HCT116 (cell line): ENCODE measurements at regions not wholly inside any gene's neighbourhood (a gene's known extent, or its start where the extent isn't known, plus 50 kb on each side); places are given as distances from the start of the nearest gene placed in this dataset.

ENCODE experiments used
- ATAC-seq: fragments of 200-7000 bp; cut with Tn5 transposase; 2 replicates; pipeline ENCODE4 v1.9.1; 2020; ENCODE audit warnings: mild to moderate bottlenecking, moderate library complexity
- BruUV-seq: library from RNA; stranded (reverse); fragments of 400-500 nt; replicated peaks from 2 replicates; lab custom pipeline; 2021; lab: Mats Ljungman, UMichigan
- CTCF ChIA-PET: fragments of 300-600 bp; sonication (Branson Sonifier 250); formaldehyde crosslinking; loops from one replicate; lab custom pipeline; 2021; ENCODE audit warnings: antibody characterized with exemption; lab: Charles Lee
- POLR2A ChIA-PET: fragments of 300-600, 350-600 bp; sonication (Branson Sonifier 250); formaldehyde crosslinking; loops from one replicate; lab custom pipeline; 2021; ENCODE audit warnings: antibody characterized with exemption; lab: Charles Lee
- RAD21 ChIA-PET, 2 experiments: fragments of 300-600 bp; sonication (Branson Sonifier 250); formaldehyde crosslinking; loops; one replicate each; lab custom pipeline; 2023; ENCODE audit warnings: low total read pairs in 2 of 2; ENCODE audit not compliant: uncharacterized antibody in 2 of 2, unreplicated experiment in 2 of 2, low non-redundant PET in 1 of 2; lab: Charles Lee
- DNase-seq: peaks from one replicate; pipeline ENCODE4 v3.0.0-alpha.2; 2010; ENCODE audit warnings: low read depth, low spot score
- H2AFZ ChIP-seq: fragments of 200-600 bp; shearing (Covaris generic), sonication (generic); 2 replicates; pipeline ENCODE4 v1.6.1; 2017; ENCODE audit warnings: low read depth, mixed run types, mixed read lengths, antibody characterized with exemption, low read length; ENCODE audit not compliant: poor library complexity, severe bottlenecking
- H3K27ac ChIP-seq: 2 replicates; pipeline ENCODE4 v1.5.1; 2012; ENCODE audit warnings: low read depth, low read length
- H3K27me3 ChIP-seq: fragments of 200-600 bp; sonication (generic); 2 replicates; pipeline ENCODE4 v1.6.1; 2016; ENCODE audit warnings: mixed run types, low read length, mixed read lengths; ENCODE audit not compliant: insufficient read depth
- H3K36me3 ChIP-seq, 2 experiments: fragments of 200-500 bp in 1 of 2; fragments of 200-600 bp in 1 of 2; sonication (Bioruptor generic) in 1 of 2; sonication (generic) in 1 of 2; 2 replicates each; pipeline versions ENCODE4 v1.5.1 to v1.6.1; 2014 to 2016; ENCODE audit warnings: low read length in 2 of 2, inconsistent platforms in 1 of 2, mixed read lengths in 1 of 2, mixed run types in 1 of 2; ENCODE audit not compliant: insufficient read depth in 2 of 2, control insufficient read depth in 1 of 2
- H3K4me1 ChIP-seq, 2 experiments: fragments of 200-600 bp in 1 of 2; sonication (generic) in 1 of 2; 2 replicates each; pipeline versions ENCODE4 v1.5.1 to v1.6.1; 2012 to 2017; ENCODE audit warnings: low read length in 2 of 2, inconsistent platforms in 1 of 2, mild to moderate bottlenecking in 1 of 2, mixed read lengths in 1 of 2, mixed run types in 1 of 2, moderate library complexity in 1 of 2; ENCODE audit not compliant: insufficient read depth in 2 of 2, control insufficient read depth in 1 of 2
- H3K4me2 ChIP-seq: fragments of 200-600 bp; sonication (generic); 2 replicates; pipeline ENCODE4 v1.6.1; 2017; ENCODE audit warnings: mixed run types, low read length, mixed read lengths
- H3K4me3 ChIP-seq, 2 experiments: fragments of 200-600 bp in 1 of 2; sonication (generic) in 1 of 2; replicated peaks in 1 of 2; 2 replicates each; pipeline ENCODE4 v1.5.1; 2011 to 2016; ENCODE audit warnings: low read length in 2 of 2, control low read depth in 1 of 2, low read depth in 1 of 2, mild to moderate bottlenecking in 1 of 2, mixed read lengths in 1 of 2, mixed run types in 1 of 2
- H3K79me2 ChIP-seq: fragments of 200-600 bp; sonication (generic); 2 replicates; pipeline ENCODE4 v1.6.1; 2017; ENCODE audit warnings: mild to moderate bottlenecking, mixed run types, low read length, moderate library complexity, mixed read lengths; ENCODE audit not compliant: insufficient read depth
- H3K9ac ChIP-seq: fragments of 200-600 bp; sonication (generic); 2 replicates; pipeline ENCODE4 v1.6.1; 2016; ENCODE audit warnings: low read length, mixed read lengths
- H3K9me2 ChIP-seq: fragments of 200-600 bp; sonication (generic), shearing (Covaris generic); 2 replicates; pipeline ENCODE4 v1.6.1; 2017; ENCODE audit warnings: mixed run types, mild to moderate bottlenecking, moderate library complexity; ENCODE audit not compliant: insufficient read depth
- H3K9me3 ChIP-seq, 2 experiments: fragments of 200-500 bp in 1 of 2; fragments of 200-600 bp in 1 of 2; sonication (Bioruptor generic) in 1 of 2; sonication (generic) in 1 of 2; 2 replicates each; pipeline ENCODE4 v1.6.1; 2014 to 2017; ENCODE audit warnings: low read length in 2 of 2, mixed read lengths in 2 of 2, inconsistent platforms in 1 of 2, low read depth in 1 of 2, mild to moderate bottlenecking in 1 of 2, mixed run types in 1 of 2, moderate library complexity in 1 of 2; ENCODE audit not compliant: control insufficient read depth in 1 of 2, insufficient read depth in 1 of 2
- H4K20me1 ChIP-seq: fragments of 200-600 bp; sonication (generic), shearing (Covaris generic); 2 replicates; pipeline ENCODE4 v1.6.1; 2017; ENCODE audit warnings: mixed run types, mild to moderate bottlenecking, moderate library complexity; ENCODE audit not compliant: insufficient read depth
- CBX3 ChIP-seq: IDR thresholded peaks from 2 replicates; pipeline ENCODE4 v1.6.1; 2012; ENCODE audit warnings: low read depth
- CEBPB ChIP-seq: IDR thresholded peaks from 2 replicates; pipeline ENCODE4 v1.6.1; 2012; ENCODE audit warnings: low read depth
- ELF1 ChIP-seq: IDR thresholded peaks from 2 replicates; pipeline ENCODE4 v1.6.1; 2012; ENCODE audit warnings: low read depth, borderline replicate concordance
- EZH2 ChIP-seq: fragments of 200-600 bp; sonication (generic); IDR thresholded peaks from 2 replicates; pipeline ENCODE4 v1.6.1; 2017; ENCODE audit warnings: antibody characterized with exemption, mixed run types
- FOSL1 ChIP-seq: IDR thresholded peaks from 2 replicates; pipeline ENCODE4 v1.6.1; 2012; ENCODE audit warnings: low read depth
- JUND ChIP-seq: IDR thresholded peaks from 2 replicates; pipeline ENCODE4 v1.6.1; 2012
- MAX ChIP-seq: IDR thresholded peaks from 2 replicates; pipeline ENCODE4 v1.6.1; 2012
- POLR2A ChIP-seq: IDR thresholded peaks from 2 replicates; pipeline ENCODE4 v1.7.0; 2011; ENCODE audit warnings: borderline replicate concordance; ENCODE audit not compliant: insufficient read depth, insufficient read length; ENCODE audit errors: extremely low read depth
- POLR2AphosphoS5 ChIP-seq: IDR thresholded peaks from 2 replicates; pipeline ENCODE4 v1.6.1; 2011; ENCODE audit warnings: mild to moderate bottlenecking, low read depth, low read length, moderate library complexity
- RAD21 ChIP-seq: IDR thresholded peaks from 2 replicates; pipeline ENCODE4 v1.6.1; 2012; ENCODE audit warnings: low read depth, mild to moderate bottlenecking
- SIN3A ChIP-seq: IDR thresholded peaks from 2 replicates; pipeline ENCODE4 v1.6.1; 2012; ENCODE audit warnings: low read depth
- SP1 ChIP-seq: IDR thresholded peaks from 2 replicates; pipeline ENCODE4 v1.6.1; 2012; ENCODE audit warnings: low read depth
- SRF ChIP-seq: IDR thresholded peaks from 2 replicates; pipeline ENCODE4 v1.6.1; 2012; ENCODE audit warnings: low read depth
- TCF7L2 ChIP-seq: IDR thresholded peaks from 2 replicates; pipeline ENCODE4 v1.7.0; 2011; ENCODE audit warnings: borderline replicate concordance, inconsistent platforms; ENCODE audit not compliant: insufficient read depth, insufficient read length; ENCODE audit errors: extremely low read depth
- ZNF274 ChIP-seq: fragments of 200-500 bp; sonication (Bioruptor generic); IDR thresholded peaks from 2 replicates; pipeline ENCODE4 v1.6.1; 2014; ENCODE audit warnings: mild to moderate bottlenecking, low read depth, low read length, inconsistent platforms
- intact Hi-C: fragments of 100-400 bp; cut with micrococcal nuclease; formaldehyde crosslinking; loops from 2 replicates; pipeline ENCODE4 v1.10.0; 2022
- TF ChIP-seq, protein P1 (sequence below): IDR thresholded peaks from 2 replicates; pipeline ENCODE4 v1.6.1; 2012; ENCODE audit warnings: low read depth

DNA sequence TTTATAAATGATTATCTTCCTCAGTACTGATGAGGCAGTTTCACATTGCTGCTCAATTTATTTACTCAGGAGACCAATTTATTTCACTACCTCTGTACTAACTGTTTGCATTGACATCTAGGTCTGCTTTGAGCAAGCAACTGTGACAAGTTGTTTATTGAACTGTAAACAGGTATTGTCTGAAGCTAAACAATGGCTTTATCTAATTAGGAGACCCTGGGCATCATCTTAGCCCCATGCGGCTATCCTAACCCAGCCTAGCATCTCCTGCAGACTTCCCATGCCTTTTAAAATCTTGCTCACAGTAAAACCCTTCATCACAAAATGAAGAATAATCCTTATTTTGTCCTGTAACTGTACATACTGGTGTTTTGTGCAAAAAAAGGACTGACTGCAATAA lies 348.2 kb downstream of the RWDD3 start:
- DNase-seq = no peak
- RAD21 ChIA-PET = no interaction called here
- Histone ChIP-seq H3K9ac (no peak overlapping the region), H4K20me1 (no peaks in the 10 kb centered on the region), H3K9me2 (no peaks in the 10 kb centered on the region), H3K27ac (no peak overlapping the region), H3K79me2 (no peaks in the 10 kb centered on the region), H3K9me3 (no peaks in the 10 kb centered on the region), H3K36me3 (no peaks in the 10 kb centered on the region), H2AFZ (no peak overlapping the region), H3K4me2 (no peak overlapping the region), H3K27me3 (no peaks in the 10 kb centered on the region), H3K4me1 (no peaks in the 10 kb centered on the region), H3K4me3 (no peak overlapping the region)
- ATAC-seq = no peak
- intact Hi-C loops = no loop called here
- TF ChIP-seq EZH2 (no peak), SP1 (no peak), ZNF274 (no peak), RAD21 (no peak), POLR2A (no peak), FOSL1 (no peak), ELF1 (no peak)
- POLR2A ChIA-PET = no interaction called here
- no TSS peak for BruUV-seq
- CTCF ChIA-PET = no interaction called here

- ATAC-seq = no peak
- no peaks in the 10 kb centered on the region for H3K9me3 ChIP-seq
Observed at GRCh38 chr1:95582746-95583145, 348.7 kb downstream of the RWDD3 start.

More at GRCh38 chr1:95582746-95583145, 348.7 kb downstream of the RWDD3 start:
- H3K9ac ChIP-seq = no peak overlapping the region
- H3K27me3 ChIP-seq = no peaks in the 10 kb centered on the region
- H3K79me2 ChIP-seq = no peaks in the 10 kb centered on the region
- no TSS peak for BruUV-seq
- no peaks in the 10 kb centered on the region for H4K20me1 ChIP-seq
- H2AFZ ChIP-seq = no peak overlapping the region
- no peaks in the 10 kb centered on the region for H3K36me3 ChIP-seq
- CTCF ChIA-PET = no interaction called here
- no peak overlapping the region for H3K27ac ChIP-seq
- TF ChIP-seq, protein P1, sequence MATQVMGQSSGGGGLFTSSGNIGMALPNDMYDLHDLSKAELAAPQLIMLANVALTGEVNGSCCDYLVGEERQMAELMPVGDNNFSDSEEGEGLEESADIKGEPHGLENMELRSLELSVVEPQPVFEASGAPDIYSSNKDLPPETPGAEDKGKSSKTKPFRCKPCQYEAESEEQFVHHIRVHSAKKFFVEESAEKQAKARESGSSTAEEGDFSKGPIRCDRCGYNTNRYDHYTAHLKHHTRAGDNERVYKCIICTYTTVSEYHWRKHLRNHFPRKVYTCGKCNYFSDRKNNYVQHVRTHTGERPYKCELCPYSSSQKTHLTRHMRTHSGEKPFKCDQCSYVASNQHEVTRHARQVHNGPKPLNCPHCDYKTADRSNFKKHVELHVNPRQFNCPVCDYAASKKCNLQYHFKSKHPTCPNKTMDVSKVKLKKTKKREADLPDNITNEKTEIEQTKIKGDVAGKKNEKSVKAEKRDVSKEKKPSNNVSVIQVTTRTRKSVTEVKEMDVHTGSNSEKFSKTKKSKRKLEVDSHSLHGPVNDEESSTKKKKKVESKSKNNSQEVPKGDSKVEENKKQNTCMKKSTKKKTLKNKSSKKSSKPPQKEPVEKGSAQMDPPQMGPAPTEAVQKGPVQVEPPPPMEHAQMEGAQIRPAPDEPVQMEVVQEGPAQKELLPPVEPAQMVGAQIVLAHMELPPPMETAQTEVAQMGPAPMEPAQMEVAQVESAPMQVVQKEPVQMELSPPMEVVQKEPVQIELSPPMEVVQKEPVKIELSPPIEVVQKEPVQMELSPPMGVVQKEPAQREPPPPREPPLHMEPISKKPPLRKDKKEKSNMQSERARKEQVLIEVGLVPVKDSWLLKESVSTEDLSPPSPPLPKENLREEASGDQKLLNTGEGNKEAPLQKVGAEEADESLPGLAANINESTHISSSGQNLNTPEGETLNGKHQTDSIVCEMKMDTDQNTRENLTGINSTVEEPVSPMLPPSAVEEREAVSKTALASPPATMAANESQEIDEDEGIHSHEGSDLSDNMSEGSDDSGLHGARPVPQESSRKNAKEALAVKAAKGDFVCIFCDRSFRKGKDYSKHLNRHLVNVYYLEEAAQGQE = no peak
- TF ChIP-seq EZH2 (no peak), MAX (no peak), CEBPB (no peak), POLR2A (no peak), JUND (no peak), POLR2AphosphoS5 (no peak), TCF7L2 (no peak), SIN3A (no peak), CBX3 (no peak), SRF (no peak)
- POLR2A ChIA-PET = no interaction called here
- DNase-seq = no peak
- no peaks in the 10 kb centered on the region for H3K4me1 ChIP-seq
- no peaks in the 10 kb centered on the region for H3K9me2 ChIP-seq
- no peak overlapping the region for H3K4me3 ChIP-seq
- RAD21 ChIA-PET = no interaction called here
- intact Hi-C loops = no loop called here
- no peak overlapping the region for H3K4me2 ChIP-seq
